ENCODE measurements at regions not wholly inside any gene's neighbourhood (a gene's known extent, or its start where the extent isn't known, plus 50 kb on each side); places are given as distances from the start of the nearest gene placed in this dataset.

DNA sequence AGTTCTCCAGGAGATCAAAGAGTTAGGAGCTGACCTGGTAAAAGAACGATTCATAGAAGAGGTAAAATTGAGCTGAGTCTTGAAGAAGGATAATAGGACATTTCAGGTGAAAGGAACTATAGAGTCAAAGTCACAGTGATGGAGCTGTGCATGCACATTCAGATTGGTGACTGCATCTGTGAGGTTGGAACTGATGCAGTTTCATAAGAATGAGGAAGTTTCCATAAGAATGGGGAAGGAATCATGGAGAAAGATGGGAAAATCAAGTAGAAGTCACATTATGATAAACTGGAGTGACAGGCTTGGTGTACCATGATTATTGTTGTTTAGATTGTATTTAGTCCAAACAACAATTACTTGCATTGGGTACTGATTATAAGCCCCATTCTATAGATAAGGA, 232.2 kb downstream of the FAM76B start:
- no peak for TF ChIP-seq POLR2A (IDR thresholded peaks at IDR 0.05)
- TF ChIP-seq, protein P1, sequence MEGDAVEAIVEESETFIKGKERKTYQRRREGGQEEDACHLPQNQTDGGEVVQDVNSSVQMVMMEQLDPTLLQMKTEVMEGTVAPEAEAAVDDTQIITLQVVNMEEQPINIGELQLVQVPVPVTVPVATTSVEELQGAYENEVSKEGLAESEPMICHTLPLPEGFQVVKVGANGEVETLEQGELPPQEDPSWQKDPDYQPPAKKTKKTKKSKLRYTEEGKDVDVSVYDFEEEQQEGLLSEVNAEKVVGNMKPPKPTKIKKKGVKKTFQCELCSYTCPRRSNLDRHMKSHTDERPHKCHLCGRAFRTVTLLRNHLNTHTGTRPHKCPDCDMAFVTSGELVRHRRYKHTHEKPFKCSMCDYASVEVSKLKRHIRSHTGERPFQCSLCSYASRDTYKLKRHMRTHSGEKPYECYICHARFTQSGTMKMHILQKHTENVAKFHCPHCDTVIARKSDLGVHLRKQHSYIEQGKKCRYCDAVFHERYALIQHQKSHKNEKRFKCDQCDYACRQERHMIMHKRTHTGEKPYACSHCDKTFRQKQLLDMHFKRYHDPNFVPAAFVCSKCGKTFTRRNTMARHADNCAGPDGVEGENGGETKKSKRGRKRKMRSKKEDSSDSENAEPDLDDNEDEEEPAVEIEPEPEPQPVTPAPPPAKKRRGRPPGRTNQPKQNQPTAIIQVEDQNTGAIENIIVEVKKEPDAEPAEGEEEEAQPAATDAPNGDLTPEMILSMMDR (IDR thresholded peaks at IDR 0.05), result no peak

Measured in esophagus squamous epithelium (tissue), 4 donors.